HCT116 (cell line): ENCODE measurements at regions not wholly inside any gene's neighbourhood (a gene's known extent, or its start where the extent isn't known, plus 50 kb on each side); places are given as distances from the start of the nearest gene placed in this dataset.

Experiments used
- ATAC-seq: fragments of 200-7000 bp; cut with Tn5 transposase; 2 replicates; pipeline ENCODE4 v1.9.1; 2020; ENCODE audit warnings: mild to moderate bottlenecking, moderate library complexity
- BruUV-seq: library from RNA; stranded (reverse); fragments of 400-500 nt; replicated peaks from 2 replicates; lab custom pipeline; 2021; lab: Mats Ljungman, UMichigan
- CTCF ChIA-PET: fragments of 300-600 bp; sonication (Branson Sonifier 250); formaldehyde crosslinking; loops from one replicate; lab custom pipeline; 2021; ENCODE audit warnings: antibody characterized with exemption; lab: Charles Lee
- POLR2A ChIA-PET: fragments of 300-600, 350-600 bp; sonication (Branson Sonifier 250); formaldehyde crosslinking; loops from one replicate; lab custom pipeline; 2021; ENCODE audit warnings: antibody characterized with exemption; lab: Charles Lee
- RAD21 ChIA-PET, 2 experiments: fragments of 300-600 bp; sonication (Branson Sonifier 250); formaldehyde crosslinking; loops; one replicate each; lab custom pipeline; 2023; ENCODE audit warnings: low total read pairs in 2 of 2; ENCODE audit not compliant: uncharacterized antibody in 2 of 2, unreplicated experiment in 2 of 2, low non-redundant PET in 1 of 2; lab: Charles Lee
- DNase-seq: peaks from one replicate; pipeline ENCODE4 v3.0.0-alpha.2; 2010; ENCODE audit warnings: low read depth, low spot score
- H2AFZ ChIP-seq: fragments of 200-600 bp; shearing (Covaris generic), sonication (generic); 2 replicates; pipeline ENCODE4 v1.6.1; 2017; ENCODE audit warnings: low read depth, mixed run types, mixed read lengths, antibody characterized with exemption, low read length; ENCODE audit not compliant: poor library complexity, severe bottlenecking
- H3K27ac ChIP-seq: 2 replicates; pipeline ENCODE4 v1.5.1; 2012; ENCODE audit warnings: low read depth, low read length
- H3K27me3 ChIP-seq: fragments of 200-600 bp; sonication (generic); 2 replicates; pipeline ENCODE4 v1.6.1; 2016; ENCODE audit warnings: mixed run types, low read length, mixed read lengths; ENCODE audit not compliant: insufficient read depth
- H3K36me3 ChIP-seq, 2 experiments: fragments of 200-500 bp in 1 of 2; fragments of 200-600 bp in 1 of 2; sonication (Bioruptor generic) in 1 of 2; sonication (generic) in 1 of 2; 2 replicates each; pipeline versions ENCODE4 v1.5.1 to v1.6.1; 2014 to 2016; ENCODE audit warnings: low read length in 2 of 2, inconsistent platforms in 1 of 2, mixed read lengths in 1 of 2, mixed run types in 1 of 2; ENCODE audit not compliant: insufficient read depth in 2 of 2, control insufficient read depth in 1 of 2
- H3K4me1 ChIP-seq, 2 experiments: fragments of 200-600 bp in 1 of 2; sonication (generic) in 1 of 2; 2 replicates each; pipeline versions ENCODE4 v1.5.1 to v1.6.1; 2012 to 2017; ENCODE audit warnings: low read length in 2 of 2, inconsistent platforms in 1 of 2, mild to moderate bottlenecking in 1 of 2, mixed read lengths in 1 of 2, mixed run types in 1 of 2, moderate library complexity in 1 of 2; ENCODE audit not compliant: insufficient read depth in 2 of 2, control insufficient read depth in 1 of 2
- H3K4me2 ChIP-seq: fragments of 200-600 bp; sonication (generic); 2 replicates; pipeline ENCODE4 v1.6.1; 2017; ENCODE audit warnings: mixed run types, low read length, mixed read lengths
- H3K4me3 ChIP-seq, 2 experiments: fragments of 200-600 bp in 1 of 2; sonication (generic) in 1 of 2; replicated peaks in 1 of 2; 2 replicates each; pipeline ENCODE4 v1.5.1; 2011 to 2016; ENCODE audit warnings: low read length in 2 of 2, control low read depth in 1 of 2, low read depth in 1 of 2, mild to moderate bottlenecking in 1 of 2, mixed read lengths in 1 of 2, mixed run types in 1 of 2
- H3K79me2 ChIP-seq: fragments of 200-600 bp; sonication (generic); 2 replicates; pipeline ENCODE4 v1.6.1; 2017; ENCODE audit warnings: mild to moderate bottlenecking, mixed run types, low read length, moderate library complexity, mixed read lengths; ENCODE audit not compliant: insufficient read depth
- H3K9ac ChIP-seq: fragments of 200-600 bp; sonication (generic); 2 replicates; pipeline ENCODE4 v1.6.1; 2016; ENCODE audit warnings: low read length, mixed read lengths
- H3K9me2 ChIP-seq: fragments of 200-600 bp; sonication (generic), shearing (Covaris generic); 2 replicates; pipeline ENCODE4 v1.6.1; 2017; ENCODE audit warnings: mixed run types, mild to moderate bottlenecking, moderate library complexity; ENCODE audit not compliant: insufficient read depth
- H3K9me3 ChIP-seq, 2 experiments: fragments of 200-500 bp in 1 of 2; fragments of 200-600 bp in 1 of 2; sonication (Bioruptor generic) in 1 of 2; sonication (generic) in 1 of 2; 2 replicates each; pipeline ENCODE4 v1.6.1; 2014 to 2017; ENCODE audit warnings: low read length in 2 of 2, mixed read lengths in 2 of 2, inconsistent platforms in 1 of 2, low read depth in 1 of 2, mild to moderate bottlenecking in 1 of 2, mixed run types in 1 of 2, moderate library complexity in 1 of 2; ENCODE audit not compliant: control insufficient read depth in 1 of 2, insufficient read depth in 1 of 2
- H4K20me1 ChIP-seq: fragments of 200-600 bp; sonication (generic), shearing (Covaris generic); 2 replicates; pipeline ENCODE4 v1.6.1; 2017; ENCODE audit warnings: mixed run types, mild to moderate bottlenecking, moderate library complexity; ENCODE audit not compliant: insufficient read depth
- CTCF ChIP-seq, 3 experiments: fragments of 200-600 bp in 1 of 3; sonication (generic) in 1 of 3; IDR thresholded peaks in 2 of 3; conservative IDR thresholded peaks in 1 of 3; 2 replicates each; pipeline ENCODE4 v1.5.1; 2012 to 2017; ENCODE audit warnings: low read depth in 2 of 3, low read length in 2 of 3, antibody characterized with exemption in 1 of 3, borderline replicate concordance in 1 of 3, control low read depth in 1 of 3, mild to moderate bottlenecking in 1 of 3, mixed read lengths in 1 of 3, mixed run types in 1 of 3, moderate library complexity in 1 of 3; ENCODE audit not compliant: insufficient read depth in 1 of 3
- RAD21 ChIP-seq: IDR thresholded peaks from 2 replicates; pipeline ENCODE4 v1.6.1; 2012; ENCODE audit warnings: low read depth, mild to moderate bottlenecking
- SIN3A ChIP-seq: IDR thresholded peaks from 2 replicates; pipeline ENCODE4 v1.6.1; 2012; ENCODE audit warnings: low read depth
- TCF7L2 ChIP-seq: IDR thresholded peaks from 2 replicates; pipeline ENCODE4 v1.7.0; 2011; ENCODE audit warnings: borderline replicate concordance, inconsistent platforms; ENCODE audit not compliant: insufficient read depth, insufficient read length; ENCODE audit errors: extremely low read depth
- YY1 ChIP-seq: IDR thresholded peaks from 2 replicates; pipeline ENCODE4 v1.6.1; 2011; ENCODE audit warnings: low read length, low read depth, moderate library complexity, mild to moderate bottlenecking; ENCODE audit not compliant: insufficient replicate concordance; ENCODE audit errors: extremely low read depth
- intact Hi-C: fragments of 100-400 bp; cut with micrococcal nuclease; formaldehyde crosslinking; loops from 2 replicates; pipeline ENCODE4 v1.10.0; 2022
- TF ChIP-seq, protein P1 (sequence below): IDR thresholded peaks from 2 replicates; pipeline ENCODE4 v1.6.1; 2012

- no peak overlapping the region for H3K9ac ChIP-seq
- H3K79me2 ChIP-seq = no peaks in the 10 kb centered on the region; the same call in 1 of the 2 replicates
- H4K20me1 ChIP-seq = no peaks in the 10 kb centered on the region; the same call in 1 of the 2 replicates
- BruUV-seq = no TSS peak
- intact Hi-C loops = loop anchor here (5.0 kb wide), 1 partner anchor 128 kb away; no protein-coding TSS in a partner anchor
- H3K9me2 ChIP-seq = no peaks in the 10 kb centered on the region
- CTCF ChIA-PET = interaction anchor here (0.6 to 3.4 kb wide), 13 partner anchors 8 to 574 kb away, joined by 3 to 17 read pairs (median 5); no protein-coding TSS in a partner anchor
- no peak for TF ChIP-seq SIN3A
- TF ChIP-seq, protein P1, sequence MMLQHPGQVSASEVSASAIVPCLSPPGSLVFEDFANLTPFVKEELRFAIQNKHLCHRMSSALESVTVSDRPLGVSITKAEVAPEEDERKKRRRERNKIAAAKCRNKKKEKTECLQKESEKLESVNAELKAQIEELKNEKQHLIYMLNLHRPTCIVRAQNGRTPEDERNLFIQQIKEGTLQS = no peak
- TF ChIP-seq TCF7L2 = peak; percentile 6
- peak; percentile 53 for TF ChIP-seq YY1
- TF ChIP-seq CTCF (IDR thresholded peaks at IDR 0.05 in 2 of 3, conservative IDR thresholded peaks at IDR 0.05 in 1 of 3; ENCODE audit: borderline replicate concordance in 1 of 3, insufficient read depth in 1 of 3, low read depth in 2 of 3, low read length in 2 of 3) = peak; percentile 84 to 99 (median 97); a peak in 5 of 6 replicates
- peak; percentile 83 for TF ChIP-seq RAD21
- TF ChIP-seq, all 23 proteins: peak for 4
- ChIA-PET RAD21 (interaction anchor here in 1 of 2 experiments (1.1 kb wide), 1 partner anchor 131 kb away, joined by 3 read pairs; no protein-coding TSS in a partner anchor), POLR2A (interaction anchor here (1.1 kb wide), 1 partner anchor 131 kb away, joined by 3 read pairs; no protein-coding TSS in a partner anchor)
- Histone ChIP-seq H2AFZ (no peak overlapping the region), H3K4me3 (no peak overlapping the region), H3K9me3 (no peaks in the 10 kb centered on the region), H3K27me3 (no peaks in the 10 kb centered on the region), H3K27ac (no peak overlapping the region), H3K36me3 (no peaks in the 10 kb centered on the region), H3K4me1 (peaks cover 5 to 20% of the 10 kb centered on the region in 2 experiments; a peak in 3 of 4 replicates), H3K4me2 (peak overlapping the region; percentile 12)
- ATAC-seq (peak; percentile 93), DNase-seq (peak; percentile 57)
Measured at GRCh38 chr16:85245307-85246172, 133.3 kb upstream of the CIBAR2 start.
